ENCODE measurements at regions not wholly inside any gene's neighbourhood (a gene's known extent, or its start where the extent isn't known, plus 50 kb on each side); places are given as distances from the start of the nearest gene placed in this dataset.

DNA sequence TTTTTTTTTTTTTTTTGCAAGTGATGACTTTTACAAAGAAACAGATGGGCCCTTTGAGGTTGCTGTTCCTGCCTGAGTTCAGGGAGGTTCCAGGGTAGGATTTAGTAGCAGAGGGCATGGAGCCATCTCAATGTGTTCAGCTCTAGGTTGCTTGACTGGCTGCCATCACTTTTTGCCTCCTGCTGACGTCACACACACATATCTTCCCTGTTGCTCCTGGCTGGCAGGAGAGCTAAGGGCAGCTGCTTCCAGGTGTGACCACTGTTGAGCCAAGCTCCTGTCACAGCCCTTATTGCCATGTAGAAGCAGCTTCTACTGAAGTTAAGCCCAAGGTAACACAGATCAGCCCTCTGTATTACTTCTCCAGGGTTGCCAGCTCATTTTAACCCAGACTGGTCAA is 394.2 kb upstream of the SPRED2 start:
- DNase-seq (ENCODE audit: low read depth), result no peak
- no peaks in the 10 kb centered on the region for H3K27me3 ChIP-seq (replicated peaks; ENCODE audit: control insufficient read depth, insufficient read depth, low read length)
- H3K9ac ChIP-seq (ENCODE audit: low read length), result no peak overlapping the region
- H3K4me3 ChIP-seq (ENCODE audit: low read length), result no peak overlapping the region
- no peaks in the 10 kb centered on the region for H3K36me3 ChIP-seq (ENCODE audit: control insufficient read depth, insufficient read depth, low read length, severe bottlenecking)
- no peaks in the 10 kb centered on the region for H3K9me3 ChIP-seq (ENCODE audit: control insufficient read depth, low read length)
- no peaks in the 10 kb centered on the region for H3K4me1 ChIP-seq (ENCODE audit: control insufficient read depth, insufficient read depth, low read length)

DNA sequence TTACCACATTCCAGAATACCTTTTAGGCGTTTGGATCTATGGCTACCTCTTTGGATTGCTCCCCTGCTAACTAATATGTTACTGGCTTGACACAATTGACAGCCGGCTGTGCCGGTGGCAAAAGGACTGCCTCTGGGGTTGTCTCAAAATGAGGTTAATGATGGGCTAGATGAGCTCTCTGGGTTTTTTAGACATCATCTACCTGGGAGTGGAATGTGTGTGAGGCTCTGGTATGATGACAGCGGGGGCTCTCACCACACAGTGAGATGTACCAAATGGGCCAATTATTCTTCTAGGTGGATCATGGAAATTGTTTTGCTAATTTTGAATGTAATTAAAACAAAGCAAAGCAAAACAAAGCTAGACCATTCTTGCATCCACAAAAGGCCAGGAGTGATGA is 391.1 kb upstream of the SPRED2 start:
- Histone ChIP-seq H3K4me3 (ENCODE audit: low read length) (no peak overlapping the region), H3K36me3 (ENCODE audit: control insufficient read depth, insufficient read depth, low read length, severe bottlenecking) (no peaks in the 10 kb centered on the region), H3K9me3 (ENCODE audit: control insufficient read depth, low read length) (no peaks in the 10 kb centered on the region), H3K27me3 (replicated peaks; ENCODE audit: control insufficient read depth, insufficient read depth, low read length) (peaks cover 2% of the 10 kb centered on the region), H3K9ac (ENCODE audit: low read length) (no peak overlapping the region), H3K4me1 (ENCODE audit: control insufficient read depth, insufficient read depth, low read length) (no peaks in the 10 kb centered on the region)
- DNase-seq (ENCODE audit: low read depth), result no peak

DNA sequence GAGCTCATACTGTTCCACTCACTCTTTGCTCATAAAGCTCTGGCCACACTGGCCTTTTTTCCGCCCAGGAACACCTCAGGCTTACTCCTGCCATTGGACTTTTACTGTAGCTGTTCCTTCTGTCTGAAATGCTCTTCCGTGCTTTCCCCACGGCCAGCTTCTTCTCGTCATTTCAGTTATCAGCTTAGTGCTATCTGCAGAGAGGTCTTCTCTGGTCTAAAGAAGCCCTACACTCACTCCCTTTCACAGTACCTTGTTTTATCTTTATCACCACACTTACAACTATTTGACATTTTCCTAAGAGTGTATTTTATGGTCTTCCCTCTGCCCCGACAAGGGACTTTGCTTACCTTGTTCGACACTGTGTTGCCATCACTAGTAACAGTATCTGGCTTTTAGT is 388.1 kb upstream of the SPRED2 start:
- H3K9me3 ChIP-seq (ENCODE audit: control insufficient read depth, low read length), result no peaks in the 10 kb centered on the region
- H3K36me3 ChIP-seq (ENCODE audit: control insufficient read depth, insufficient read depth, low read length, severe bottlenecking), result no peaks in the 10 kb centered on the region
- H3K27me3 ChIP-seq (replicated peaks; ENCODE audit: control insufficient read depth, insufficient read depth, low read length), result peaks cover 2% of the 10 kb centered on the region
- H3K9ac ChIP-seq (ENCODE audit: low read length), result no peak overlapping the region
- DNase-seq (ENCODE audit: low read depth), result no peak
- no peak overlapping the region for H3K4me3 ChIP-seq (ENCODE audit: low read length)
- no peaks in the 10 kb centered on the region for H3K4me1 ChIP-seq (ENCODE audit: control insufficient read depth, insufficient read depth, low read length)

DNA sequence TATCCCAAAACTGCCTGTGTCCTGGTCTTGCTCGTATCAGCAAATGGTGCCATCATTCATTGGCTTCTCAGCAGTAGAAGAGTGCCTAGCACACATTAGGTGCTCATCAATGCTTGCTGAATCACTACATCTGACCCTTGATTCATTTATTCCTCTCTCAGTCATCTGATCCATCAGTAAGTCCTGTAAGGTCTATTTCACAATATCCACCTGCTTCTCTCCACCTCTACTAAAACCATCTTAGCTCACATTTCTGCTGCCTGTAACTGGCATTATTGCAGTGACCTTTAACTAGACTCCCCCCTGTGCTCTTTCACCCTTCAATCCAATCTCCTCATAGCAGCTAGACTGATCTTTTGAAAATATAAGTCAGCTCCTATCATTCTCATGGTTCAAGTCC is 387.6 kb upstream of the SPRED2 start:
- Histone ChIP-seq H3K27me3 (replicated peaks; ENCODE audit: control insufficient read depth, insufficient read depth, low read length) (peaks cover 2% of the 10 kb centered on the region), H3K4me1 (ENCODE audit: control insufficient read depth, insufficient read depth, low read length) (no peaks in the 10 kb centered on the region), H3K4me3 (ENCODE audit: low read length) (no peak overlapping the region), H3K9ac (ENCODE audit: low read length) (no peak overlapping the region), H3K36me3 (ENCODE audit: control insufficient read depth, insufficient read depth, low read length, severe bottlenecking) (no peaks in the 10 kb centered on the region), H3K9me3 (ENCODE audit: control insufficient read depth, low read length) (no peaks in the 10 kb centered on the region)
- no peak for DNase-seq (ENCODE audit: low read depth)

DNA sequence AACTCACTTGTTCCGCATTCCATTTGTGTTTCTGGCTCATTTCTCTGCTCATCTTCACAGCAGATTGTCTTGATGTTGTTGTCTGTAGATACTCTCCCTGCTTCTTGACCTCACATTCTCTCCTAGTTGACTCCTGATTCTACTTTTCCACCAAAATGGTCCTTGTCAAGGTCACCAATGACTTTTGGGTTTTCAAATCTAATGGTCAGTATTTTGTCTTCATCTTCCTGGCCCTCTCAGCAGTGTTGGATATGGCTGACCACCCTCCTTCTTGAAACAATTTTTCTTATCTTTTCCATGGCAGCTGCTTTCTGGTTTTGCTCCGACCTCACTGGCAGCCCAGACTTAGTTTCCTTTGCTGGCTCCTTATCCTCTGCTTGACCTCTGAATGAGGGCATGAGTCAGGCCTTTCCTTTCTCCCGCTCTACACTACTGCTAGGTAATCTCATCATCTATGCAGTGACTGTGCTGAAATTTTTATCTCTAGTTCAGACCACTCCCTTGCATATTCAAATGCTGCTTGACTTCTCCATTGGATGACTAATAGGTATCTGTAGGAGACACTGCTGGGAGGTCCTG is 386.6 kb upstream of the SPRED2 start:
- no peaks in the 10 kb centered on the region for H3K9me3 ChIP-seq (ENCODE audit: control insufficient read depth, low read length)
- H3K4me3 ChIP-seq (ENCODE audit: low read length), result no peak overlapping the region
- no peak overlapping the region for H3K9ac ChIP-seq (ENCODE audit: low read length)
- no peaks in the 10 kb centered on the region for H3K4me1 ChIP-seq (ENCODE audit: control insufficient read depth, insufficient read depth, low read length)
- no peaks in the 10 kb centered on the region for H3K36me3 ChIP-seq (ENCODE audit: control insufficient read depth, insufficient read depth, low read length, severe bottlenecking)
- peaks cover 2% of the 10 kb centered on the region for H3K27me3 ChIP-seq (replicated peaks; ENCODE audit: control insufficient read depth, insufficient read depth, low read length)
- DNase-seq (ENCODE audit: low read depth), result no peak

DNA sequence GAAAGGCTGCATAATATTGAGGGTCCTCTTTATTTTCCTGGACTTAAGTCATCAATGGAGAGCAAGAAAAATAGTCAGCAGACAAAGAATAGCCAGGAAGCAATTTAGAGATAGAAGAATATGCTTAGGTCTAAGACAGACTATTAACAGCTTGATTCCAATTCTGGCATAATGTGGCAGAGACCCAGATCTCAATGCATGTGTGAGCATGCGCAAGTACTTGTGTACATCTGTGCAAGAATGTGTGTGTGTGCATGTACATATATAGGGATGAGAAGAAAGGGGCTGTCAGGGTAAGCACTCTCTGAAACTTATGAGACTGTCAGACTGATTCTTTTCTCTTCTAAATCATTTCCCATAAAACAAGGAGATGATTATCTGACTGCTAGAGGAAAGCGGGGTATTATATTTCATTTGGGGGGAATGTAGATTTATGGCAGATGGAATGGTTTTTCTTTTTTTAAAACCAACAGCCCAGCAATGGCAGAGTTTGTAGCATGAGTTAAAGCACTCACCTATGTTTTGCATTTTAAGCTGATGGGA is 381.3 kb upstream of the SPRED2 start:
- no peak overlapping the region for H3K9ac ChIP-seq (ENCODE audit: low read length)
- no peaks in the 10 kb centered on the region for H3K36me3 ChIP-seq (ENCODE audit: control insufficient read depth, insufficient read depth, low read length, severe bottlenecking)
- no peaks in the 10 kb centered on the region for H3K27me3 ChIP-seq (replicated peaks; ENCODE audit: control insufficient read depth, insufficient read depth, low read length)
- no peak overlapping the region for H3K4me3 ChIP-seq (ENCODE audit: low read length)
- no peaks in the 10 kb centered on the region for H3K4me1 ChIP-seq (ENCODE audit: control insufficient read depth, insufficient read depth, low read length)
- peaks cover under 1% of the 10 kb centered on the region for H3K9me3 ChIP-seq (ENCODE audit: control insufficient read depth, low read length)
- DNase-seq (ENCODE audit: low read depth), result no peak

DNA sequence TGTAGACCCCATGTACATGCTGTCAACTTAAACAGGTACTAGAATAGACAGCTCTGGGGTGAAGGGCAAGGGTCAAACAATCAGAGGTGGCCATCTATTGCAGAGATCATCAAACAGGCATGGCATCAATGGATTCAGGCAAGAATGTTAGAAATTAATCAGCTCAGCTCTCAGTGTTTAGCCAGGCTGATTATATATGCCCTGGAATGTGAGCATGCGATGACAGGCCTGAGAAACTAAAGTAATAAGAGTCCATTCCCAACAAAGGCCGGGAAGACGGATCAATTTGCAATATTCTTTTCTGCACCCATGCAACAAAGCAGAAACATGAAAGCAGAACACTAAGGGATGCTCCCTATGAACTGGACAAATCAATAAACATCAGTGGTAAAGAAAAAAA is 380.5 kb upstream of the SPRED2 start:
- Histone ChIP-seq H3K4me3 (ENCODE audit: low read length) (no peak overlapping the region), H3K36me3 (ENCODE audit: control insufficient read depth, insufficient read depth, low read length, severe bottlenecking) (no peaks in the 10 kb centered on the region), H3K4me1 (ENCODE audit: control insufficient read depth, insufficient read depth, low read length) (no peaks in the 10 kb centered on the region), H3K9me3 (ENCODE audit: control insufficient read depth, low read length) (peaks cover 9% of the 10 kb centered on the region), H3K27me3 (replicated peaks; ENCODE audit: control insufficient read depth, insufficient read depth, low read length) (no peaks in the 10 kb centered on the region), H3K9ac (ENCODE audit: low read length) (no peak overlapping the region)
- no peak for DNase-seq (ENCODE audit: low read depth)

DNA sequence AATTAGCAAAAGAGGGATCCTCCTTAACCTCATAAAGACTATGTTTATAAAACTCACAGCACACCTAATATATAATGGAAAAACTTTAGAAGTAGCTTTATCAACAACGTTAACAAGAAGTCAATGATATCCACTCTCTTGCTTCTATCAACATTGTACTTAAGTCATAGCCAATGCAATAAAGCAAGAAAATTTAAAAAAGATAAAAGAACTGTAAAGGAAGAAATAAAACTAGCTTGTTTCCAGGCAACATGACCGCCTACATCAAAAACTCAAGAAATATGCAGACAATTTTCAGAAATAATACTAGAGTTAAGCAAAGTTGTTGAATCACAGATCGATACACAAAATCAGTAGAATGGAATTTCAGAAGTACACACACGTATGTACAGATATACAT is 375.5 kb upstream of the SPRED2 start:
- Histone ChIP-seq H3K4me3 (ENCODE audit: low read length) (no peak overlapping the region), H3K4me1 (ENCODE audit: control insufficient read depth, insufficient read depth, low read length) (no peaks in the 10 kb centered on the region), H3K27me3 (replicated peaks; ENCODE audit: control insufficient read depth, insufficient read depth, low read length) (no peaks in the 10 kb centered on the region), H3K9ac (ENCODE audit: low read length) (no peak overlapping the region), H3K36me3 (ENCODE audit: control insufficient read depth, insufficient read depth, low read length, severe bottlenecking) (no peaks in the 10 kb centered on the region), H3K9me3 (ENCODE audit: control insufficient read depth, low read length) (peaks cover 13% of the 10 kb centered on the region)
- no peak for DNase-seq (ENCODE audit: low read depth)

DNA sequence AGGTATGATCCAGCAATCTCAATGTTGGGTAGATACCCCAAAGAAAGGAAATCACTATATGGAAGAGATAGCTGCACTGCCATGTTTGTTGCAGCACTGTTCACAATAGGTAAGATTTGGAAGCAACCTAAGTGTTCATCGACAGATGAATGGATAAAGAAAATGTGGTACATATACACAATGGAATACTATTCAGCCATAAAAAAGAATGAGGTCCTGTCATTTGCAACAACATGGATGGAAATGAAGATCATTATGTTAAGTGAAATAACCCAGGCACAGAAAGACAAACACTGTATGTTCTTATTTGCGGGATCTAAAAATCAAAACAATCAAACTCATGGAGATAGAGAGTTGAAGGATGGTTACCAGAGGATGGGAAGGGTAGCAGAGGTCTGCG is 372.4 kb upstream of the SPRED2 start:
- Histone ChIP-seq H3K9ac (ENCODE audit: low read length) (no peak overlapping the region), H3K4me3 (ENCODE audit: low read length) (no peak overlapping the region), H3K9me3 (ENCODE audit: control insufficient read depth, low read length) (peaks cover 13% of the 10 kb centered on the region), H3K27me3 (replicated peaks; ENCODE audit: control insufficient read depth, insufficient read depth, low read length) (peaks cover 5% of the 10 kb centered on the region), H3K36me3 (ENCODE audit: control insufficient read depth, insufficient read depth, low read length, severe bottlenecking) (no peaks in the 10 kb centered on the region), H3K4me1 (ENCODE audit: control insufficient read depth, insufficient read depth, low read length) (no peaks in the 10 kb centered on the region)
- DNase-seq (ENCODE audit: low read depth), result no peak

DNA sequence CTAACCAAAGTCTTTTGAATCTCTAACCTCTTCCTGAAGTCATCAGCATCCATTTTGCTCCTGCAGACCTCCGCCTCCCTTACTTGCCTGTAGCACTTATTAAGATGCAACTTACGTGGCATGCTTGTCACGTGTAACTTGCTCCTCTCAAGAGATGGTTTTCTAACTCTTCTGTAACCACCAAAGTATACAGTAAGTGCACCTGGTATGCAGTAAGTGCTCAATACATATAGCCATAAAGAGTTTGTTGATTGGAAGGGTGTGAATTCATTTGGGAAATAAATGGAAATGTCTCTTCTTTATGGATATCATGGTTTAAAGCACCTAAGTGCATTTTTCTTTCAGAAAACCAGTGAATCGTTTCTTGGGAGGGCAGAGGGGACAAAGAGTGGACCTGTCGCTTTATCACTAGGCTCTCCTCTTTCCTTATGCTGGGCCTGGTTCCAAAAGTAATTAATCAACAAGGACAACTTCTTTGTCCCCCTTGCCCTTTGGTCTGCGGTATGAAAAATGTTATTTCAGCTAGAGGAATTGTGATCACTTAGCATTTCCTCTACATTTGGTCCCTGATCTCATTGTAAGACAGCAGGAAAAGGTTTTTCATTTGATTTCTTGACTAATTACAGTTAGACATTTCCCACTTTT is 370.0 kb upstream of the SPRED2 start:
- no peaks in the 10 kb centered on the region for H3K9me3 ChIP-seq (ENCODE audit: control insufficient read depth, low read length)
- no peaks in the 10 kb centered on the region for H3K36me3 ChIP-seq (ENCODE audit: control insufficient read depth, insufficient read depth, low read length, severe bottlenecking)
- H3K4me1 ChIP-seq (ENCODE audit: control insufficient read depth, insufficient read depth, low read length), result no peaks in the 10 kb centered on the region
- peaks cover 5% of the 10 kb centered on the region for H3K27me3 ChIP-seq (replicated peaks; ENCODE audit: control insufficient read depth, insufficient read depth, low read length)
- no peak for DNase-seq (ENCODE audit: low read depth)
- H3K9ac ChIP-seq (ENCODE audit: low read length), result no peak overlapping the region
- no peak overlapping the region for H3K4me3 ChIP-seq (ENCODE audit: low read length)

DNA sequence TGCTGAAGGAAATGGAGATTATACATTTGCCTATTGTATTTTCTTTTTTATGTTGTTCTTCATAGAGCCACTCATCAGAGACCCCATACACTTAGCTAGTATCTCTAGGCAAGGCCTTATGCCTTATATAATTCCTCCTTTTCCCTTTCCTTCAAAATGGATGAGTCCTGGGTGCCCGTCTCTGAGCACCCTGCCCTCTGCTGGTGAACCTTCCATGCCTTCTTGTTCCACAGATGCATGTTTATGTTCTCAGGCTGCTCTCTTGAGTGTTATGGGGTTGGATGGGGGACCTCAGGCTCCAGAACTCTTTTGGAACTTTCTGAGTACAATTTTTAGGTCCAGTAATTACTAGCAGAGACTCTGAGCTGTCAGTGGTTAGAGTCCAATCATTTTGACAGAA is 368.6 kb upstream of the SPRED2 start:
- Histone ChIP-seq H3K4me3 (ENCODE audit: low read length) (no peak overlapping the region), H3K4me1 (ENCODE audit: control insufficient read depth, insufficient read depth, low read length) (no peaks in the 10 kb centered on the region), H3K27me3 (replicated peaks; ENCODE audit: control insufficient read depth, insufficient read depth, low read length) (peaks cover 5% of the 10 kb centered on the region), H3K9ac (ENCODE audit: low read length) (no peak overlapping the region), H3K9me3 (ENCODE audit: control insufficient read depth, low read length) (no peaks in the 10 kb centered on the region), H3K36me3 (ENCODE audit: control insufficient read depth, insufficient read depth, low read length, severe bottlenecking) (no peaks in the 10 kb centered on the region)
- DNase-seq (ENCODE audit: low read depth), result peak; percentile 27

Data from adipocyte (in vitro differentiated cells).